ENCODE measurements at regions not wholly inside any gene's neighbourhood (a gene's known extent, or its start where the extent isn't known, plus 50 kb on each side); places are given as distances from the start of the nearest gene placed in this dataset.
"Not testable (repeated sequence)": the region's sequence is repeated elsewhere in the genome, so short reads cannot be mapped to it uniquely, and the experiment has no call there.

DNA sequence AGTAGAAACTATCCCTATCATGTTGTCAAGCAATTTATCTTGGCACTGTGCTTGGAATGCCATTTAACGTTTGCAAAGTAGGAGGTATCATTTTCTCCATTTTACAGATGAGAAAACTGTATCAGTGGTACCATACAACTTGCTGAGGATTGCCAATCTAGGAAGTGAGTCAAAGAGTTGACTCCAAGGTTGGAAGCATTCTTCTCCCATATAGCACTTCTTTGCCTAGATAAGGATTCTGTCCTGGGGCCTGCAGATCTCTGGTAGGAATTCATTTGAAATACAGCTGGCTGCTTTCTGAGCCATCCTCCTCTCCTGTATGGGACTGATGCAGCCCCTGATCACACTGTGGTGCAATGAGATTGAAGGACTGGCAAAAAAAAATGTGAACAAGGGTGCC, 170.2 kb downstream of the ALDH1A2 start:
- Histone ChIP-seq H3K4me3 (no peak overlapping the region), H3K9me3 (no peaks in the 10 kb centered on the region), H3K36me3 (replicated peaks) (no peaks in the 10 kb centered on the region), H3K4me1 (no peaks in the 10 kb centered on the region), H3K27me3 (ENCODE audit: low read depth) (no peaks in the 10 kb centered on the region)
- in situ Hi-C loops (cut with MboI; ENCODE audit: low sequenced_read_pairs): no loop called here
- no peak for DNase-seq (ENCODE audit: low spot score in 2 of 2)

DNA sequence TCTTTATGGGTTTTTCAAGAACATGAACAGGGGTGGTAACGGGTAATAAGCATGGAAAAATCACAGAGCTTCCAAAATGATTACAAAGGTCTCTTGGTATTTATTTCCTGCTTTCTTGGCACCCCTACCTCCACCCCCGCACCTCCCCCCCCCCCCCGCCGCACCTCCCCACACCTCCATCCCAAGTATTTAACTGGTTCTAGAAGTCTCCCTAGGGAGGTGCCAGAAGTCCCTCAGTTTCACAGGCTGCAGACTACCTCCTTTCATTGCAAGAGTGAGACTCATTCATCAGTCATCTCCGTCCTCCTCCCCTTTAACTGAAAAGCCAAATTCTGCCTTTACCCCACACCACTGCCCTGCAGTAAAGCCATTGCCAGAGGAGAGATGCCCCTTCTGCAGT, 169.4 kb downstream of the ALDH1A2 start:
- in situ Hi-C loops (cut with MboI; ENCODE audit: low sequenced_read_pairs): no loop called here
- DNase-seq (ENCODE audit: low spot score in 2 of 2): no peak
- H3K4me3 ChIP-seq: no peak overlapping the region
- no peaks in the 10 kb centered on the region for H3K9me3 ChIP-seq
- H3K36me3 ChIP-seq (replicated peaks): no peaks in the 10 kb centered on the region
- H3K27me3 ChIP-seq (ENCODE audit: low read depth): no peaks in the 10 kb centered on the region
- no peaks in the 10 kb centered on the region for H3K4me1 ChIP-seq

DNA sequence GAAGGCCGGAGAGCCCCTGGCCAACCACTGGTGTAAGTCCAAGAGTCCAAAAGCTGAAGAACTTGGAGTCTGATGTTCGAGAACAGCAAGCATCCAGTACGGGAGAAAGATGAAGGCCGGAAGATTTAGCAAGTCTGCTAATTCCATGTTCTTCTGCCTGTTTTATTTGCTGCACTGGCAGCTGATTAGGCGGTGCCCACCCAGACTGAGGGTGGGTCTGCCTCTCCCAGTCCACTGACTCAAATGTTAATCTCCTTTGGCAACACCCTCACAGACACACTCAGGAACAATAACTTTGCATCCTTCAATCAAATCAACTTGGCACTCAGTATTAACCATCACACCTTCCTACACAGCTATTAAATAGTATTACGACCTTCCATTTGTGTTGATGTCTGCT, 168.6 kb downstream of the ALDH1A2 start:
- DNase-seq (ENCODE audit: low spot score in 2 of 2); H3K36me3 ChIP-seq (replicated peaks): not testable (repeated sequence)

DNA sequence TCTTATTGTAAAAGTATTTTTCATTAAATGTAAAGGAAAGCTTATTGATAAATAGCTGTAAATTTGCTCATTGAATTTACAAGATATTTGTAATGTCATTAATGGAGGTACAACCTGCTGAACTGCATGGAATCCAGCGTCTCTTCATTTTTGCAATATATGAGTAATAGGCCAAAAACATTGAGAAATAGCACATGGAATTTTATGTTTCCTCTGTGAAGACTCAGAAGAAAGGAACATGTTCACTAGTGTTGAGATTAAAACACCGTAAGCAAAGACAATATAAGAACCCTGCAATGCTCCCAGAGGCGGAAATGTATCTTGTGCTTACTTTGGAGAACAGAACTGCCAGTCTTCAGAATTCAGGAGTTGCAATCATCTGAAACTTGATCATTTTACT, 167.6 kb downstream of the ALDH1A2 start:
- H3K27me3 ChIP-seq (ENCODE audit: low read depth): no peaks in the 10 kb centered on the region
- no peak for DNase-seq (ENCODE audit: low spot score in 2 of 2)
- no peaks in the 10 kb centered on the region for H3K9me3 ChIP-seq
- H3K36me3 ChIP-seq (replicated peaks): no peaks in the 10 kb centered on the region
- no peaks in the 10 kb centered on the region for H3K4me1 ChIP-seq
- no peak overlapping the region for H3K4me3 ChIP-seq
- in situ Hi-C loops (cut with MboI; ENCODE audit: low sequenced_read_pairs): no loop called here

More for the DNA sequence above, 168.6 kb downstream of the ALDH1A2 start:
- H3K4me3 ChIP-seq; H3K9me3 ChIP-seq; in situ Hi-C loops (cut with MboI; ENCODE audit: low sequenced_read_pairs); H3K27me3 ChIP-seq (ENCODE audit: low read depth); H3K4me1 ChIP-seq: not testable (repeated sequence)

DNA sequence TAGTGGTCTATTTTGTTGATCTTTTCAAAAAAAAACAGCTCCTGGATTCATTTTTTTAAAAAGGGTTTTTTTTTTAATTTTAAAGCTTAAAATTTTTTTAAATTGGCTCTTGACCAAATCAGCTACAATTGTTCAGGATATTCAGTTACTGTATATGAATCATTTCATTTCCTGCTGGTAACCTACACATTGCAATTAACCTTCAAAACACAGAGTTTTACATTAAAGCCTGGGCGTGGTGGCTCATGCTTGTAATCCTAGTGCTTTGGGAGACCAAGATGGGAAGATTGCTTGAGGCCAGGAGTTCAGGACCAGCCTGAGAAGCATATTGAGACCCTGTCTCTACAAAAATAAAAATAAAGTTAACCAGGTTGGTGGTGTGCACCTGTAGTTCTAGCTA, 163.4 kb downstream of the ALDH1A2 start:
- H3K36me3 ChIP-seq (replicated peaks): no peaks in the 10 kb centered on the region
- no peak overlapping the region for H3K4me3 ChIP-seq
- H3K4me1 ChIP-seq: no peaks in the 10 kb centered on the region
- DNase-seq (ENCODE audit: low spot score in 2 of 2): no peak
- H3K9me3 ChIP-seq: no peaks in the 10 kb centered on the region
- no peaks in the 10 kb centered on the region for H3K27me3 ChIP-seq (ENCODE audit: low read depth)
- in situ Hi-C loops (cut with MboI; ENCODE audit: low sequenced_read_pairs): no loop called here

Measured in HAP-1 (cell line).